Mesenchymal stem cell (in vitro differentiated cells and primary cell): ENCODE measurements at regions not wholly inside any gene's neighbourhood (a gene's known extent, or its start where the extent isn't known, plus 50 kb on each side); places are given as distances from the start of the nearest gene placed in this dataset. TPM values are rescaled to one million over a fixed set of nuclear protein-coding genes. Genes with fewer than 3 reads are reported as not detected.

Source experiments
- DNase-seq: peaks from one replicate; pipeline ENCODE4 v3.0.0-alpha.2; 2013
- H2AFZ ChIP-seq: one replicate; pipeline ENCODE4 v1.6.1; 2013; ENCODE audit warnings: low read depth, mild to moderate bottlenecking, control low read depth, inconsistent platforms, low read length, moderate library complexity
- H2AK5ac ChIP-seq: 2 replicates; pipeline ENCODE4 v1.6.1; 2013; ENCODE audit warnings: low read length, moderate library complexity, mild to moderate bottlenecking, inconsistent platforms; ENCODE audit not compliant: severe bottlenecking
- H2BK120ac ChIP-seq: one replicate; pipeline ENCODE4 v1.6.1; 2013; ENCODE audit warnings: low read depth, mild to moderate bottlenecking, inconsistent platforms, low read length, moderate library complexity
- H2BK12ac ChIP-seq, 2 experiments: one replicate each; pipeline ENCODE4 v1.6.1; 2013; ENCODE audit warnings: inconsistent platforms in 2 of 2, low read length in 2 of 2, mild to moderate bottlenecking in 2 of 2, moderate library complexity in 2 of 2, control low read depth in 1 of 2
- H2BK15ac ChIP-seq: one replicate; pipeline ENCODE4 v1.6.1; 2013; ENCODE audit warnings: mild to moderate bottlenecking, low read depth, inconsistent platforms; ENCODE audit not compliant: poor library complexity, severe bottlenecking
- H2BK5ac ChIP-seq: 2 replicates; pipeline ENCODE4 v1.6.1; 2013; ENCODE audit warnings: low read depth, mild to moderate bottlenecking, low read length, control low read depth, inconsistent platforms; ENCODE audit not compliant: poor library complexity, severe bottlenecking
- H3K14ac ChIP-seq, 2 experiments: one replicate each; pipeline ENCODE4 v1.6.1; 2013; ENCODE audit warnings: inconsistent platforms in 2 of 2, low read length in 2 of 2, control low read depth in 1 of 2, mild to moderate bottlenecking in 1 of 2, moderate library complexity in 1 of 2
- H3K18ac ChIP-seq, 2 experiments: one replicate each; pipeline ENCODE4 v1.6.1; 2013; ENCODE audit warnings: inconsistent platforms in 2 of 2, low read length in 2 of 2, control low read depth in 1 of 2, low read depth in 1 of 2, mild to moderate bottlenecking in 1 of 2
- H3K23ac ChIP-seq, 2 experiments: one replicate each; pipeline ENCODE4 v1.6.1; 2013; ENCODE audit warnings: inconsistent platforms in 2 of 2, low read length in 2 of 2, mild to moderate bottlenecking in 2 of 2, moderate library complexity in 2 of 2, control low read depth in 1 of 2
- H3K27ac ChIP-seq: 2 replicates; pipeline ENCODE4 v1.5.1; 2013; ENCODE audit warnings: mild to moderate bottlenecking, moderate library complexity, low read length, control low read depth, inconsistent platforms; ENCODE audit not compliant: poor library complexity, severe bottlenecking
- H3K27me3 ChIP-seq, 2 experiments: 2 replicates each; pipeline versions ENCODE4 v1.6.1 to v1.7.0; 2013; ENCODE audit warnings: low read length in 2 of 2, mild to moderate bottlenecking in 2 of 2, moderate library complexity in 2 of 2, control low read depth in 1 of 2, inconsistent platforms in 1 of 2; ENCODE audit not compliant: control insufficient read depth in 1 of 2, insufficient read depth in 1 of 2
- H3K36me3 ChIP-seq, 2 experiments: 2 replicates each; pipeline versions ENCODE4 v1.6.1 to v1.7.0; 2013; ENCODE audit warnings: low read length in 2 of 2, control low read depth in 1 of 2, inconsistent platforms in 1 of 2, low read depth in 1 of 2, mild to moderate bottlenecking in 1 of 2; ENCODE audit not compliant: insufficient read depth in 2 of 2, control insufficient read depth in 1 of 2
- H3K4ac ChIP-seq, 2 experiments: one replicate each; pipeline ENCODE4 v1.6.1; 2013; ENCODE audit warnings: inconsistent platforms in 2 of 2, low read length in 2 of 2, mild to moderate bottlenecking in 2 of 2, moderate library complexity in 2 of 2, control low read depth in 1 of 2, low read depth in 1 of 2
- H3K4me1 ChIP-seq: 2 replicates; pipeline ENCODE4 v1.6.1; 2013; ENCODE audit warnings: low read depth, low read length, control low read depth; ENCODE audit not compliant: control insufficient read depth, insufficient read depth
- H3K4me2 ChIP-seq: 2 replicates; pipeline ENCODE4 v1.6.1; 2013; ENCODE audit warnings: low read length, mild to moderate bottlenecking, inconsistent platforms; ENCODE audit not compliant: poor library complexity, severe bottlenecking
- H3K4me3 ChIP-seq, 2 experiments: 2 replicates each; pipeline versions ENCODE4 v1.5.1 to v1.7.0; 2013; ENCODE audit warnings: low read length in 2 of 2, mild to moderate bottlenecking in 2 of 2, control low read depth in 1 of 2, low read depth in 1 of 2; ENCODE audit not compliant: insufficient read depth in 1 of 2
- H3K79me1 ChIP-seq: replicated peaks from 2 replicates; pipeline ENCODE4 v1.6.1; 2013; ENCODE audit warnings: mild to moderate bottlenecking, control low read depth, low read length, inconsistent platforms; ENCODE audit not compliant: poor library complexity, severe bottlenecking
- H3K9ac ChIP-seq: 2 replicates; pipeline ENCODE4 v1.7.0; 2013; ENCODE audit warnings: mild to moderate bottlenecking, low read length, moderate library complexity
- H3K9me3 ChIP-seq: 2 replicates; pipeline ENCODE4 v1.7.0; 2013; ENCODE audit warnings: mild to moderate bottlenecking, low read length; ENCODE audit not compliant: control insufficient read depth
- H4K8ac ChIP-seq: one replicate; pipeline ENCODE4 v1.6.1; 2013; ENCODE audit warnings: inconsistent platforms, mild to moderate bottlenecking, low read length, moderate library complexity
- H4K91ac ChIP-seq: one replicate; pipeline ENCODE4 v1.6.1; 2013; ENCODE audit warnings: mild to moderate bottlenecking, low read length, inconsistent platforms
- WGBS: methylation state at CpG from one replicate; pipeline ENCODE4 v1.1.7; 2013; ENCODE audit warnings: mixed read lengths; 5-methylcytosine and 5-hydroxymethylcytosine counted together
- small RNA-seq: library from polyadenylated mRNA; stranded (forward); fragments of <200 nt; extraction: miRNeasy Mini kit (QIAGEN cat#:217004); gene quantifications from one replicate; pipeline ENCODE3, GENCODE V24; 2013; ENCODE audit warnings: low read depth

DNA sequence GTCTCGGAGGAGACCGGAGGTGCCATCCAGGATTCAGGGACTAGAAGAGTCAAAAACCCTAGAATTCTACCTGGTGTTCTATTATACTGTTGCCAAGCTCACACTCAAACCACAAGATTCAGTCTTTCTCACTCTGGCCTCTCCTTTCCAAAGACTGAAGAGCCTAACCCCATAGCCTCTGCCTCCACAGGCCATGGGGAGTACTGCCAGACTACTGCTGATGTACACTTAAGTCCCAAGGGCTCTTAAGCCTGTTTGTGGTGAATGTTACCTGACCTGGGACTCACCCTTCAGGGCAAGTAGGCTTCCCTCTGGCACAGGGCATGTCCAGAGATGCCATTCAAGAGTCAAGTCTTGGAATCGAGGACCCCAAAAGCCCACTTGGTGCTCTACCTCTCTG, 58.9 kb upstream of the IRS4 start:
- no peak overlapping the region for H2BK5ac ChIP-seq
- WGBS, result 84% methylated on average over 3 of the region's 3 CpGs
- H3K14ac ChIP-seq, result no peak overlapping the region
- no peak overlapping the region for H3K23ac ChIP-seq
- H3K36me3 ChIP-seq, result no peaks in the 10 kb centered on the region
- no peak overlapping the region for H3K4me2 ChIP-seq
- H3K4ac ChIP-seq, result no peak overlapping the region
- peaks cover 17% of the 10 kb centered on the region for H3K9me3 ChIP-seq
- no peak overlapping the region for H2BK15ac ChIP-seq
- H3K9ac ChIP-seq, result no peak overlapping the region
- no peak overlapping the region for H3K18ac ChIP-seq
- H2AK5ac ChIP-seq, result no peak overlapping the region
- H3K4me3 ChIP-seq, result no peak overlapping the region
- no peak overlapping the region for H4K91ac ChIP-seq
- no peak overlapping the region for H3K27ac ChIP-seq
- H3K27me3 ChIP-seq, result no peaks in the 10 kb centered on the region
- no peak overlapping the region for H2AFZ ChIP-seq
- DNase-seq, result no peak
- no peaks in the 10 kb centered on the region for H3K79me1 ChIP-seq
- no peak overlapping the region for H4K8ac ChIP-seq
- no peak overlapping the region for H2BK12ac ChIP-seq
- no peak overlapping the region for H2BK120ac ChIP-seq
- H3K4me1 ChIP-seq, result no peaks in the 10 kb centered on the region

Small RNA genes lying in the stretch of these regions (small RNA-seq; reads per million reads assigned to genes)
- gene MIR6087 (1.4 reads per million), gene RNU6-309P (not detected)
